SH-SY5Y (cell line): ENCODE measurements at regions not wholly inside any gene's neighbourhood (a gene's known extent, or its start where the extent isn't known, plus 50 kb on each side); places are given as distances from the start of the nearest gene placed in this dataset.

Experiments
- GATA2 ChIP-seq: IDR thresholded peaks from 2 replicates; pipeline ENCODE4 v1.6.1; 2011; ENCODE audit warnings: mild to moderate bottlenecking, low read depth, low read length
- GATA3 ChIP-seq: IDR thresholded peaks from 2 replicates; pipeline ENCODE4 v1.6.1; 2011; ENCODE audit warnings: low read depth, mild to moderate bottlenecking, low read length, moderate library complexity

- TF ChIP-seq GATA2 (no peak), GATA3 (no peak)
Measured at GRCh38 chr6:113073611-113074191, 726.6 kb downstream of the RFPL4B start.

- TF ChIP-seq GATA3 (no peak), GATA2 (no peak)
Measured at GRCh38 chr6:113076116-113076515, 729.0 kb downstream of the RFPL4B start.

- TF ChIP-seq GATA2 (no peak), GATA3 (no peak)
Measured at GRCh38 chr6:113076816-113077215, 729.7 kb downstream of the RFPL4B start.

GRCh38 chr6:113077794-113078193 lies 730.7 kb downstream of the RFPL4B start:
- no peak for TF ChIP-seq GATA2
- no peak for TF ChIP-seq GATA3

GRCh38 chr6:113078791-113079190 lies 731.7 kb downstream of the RFPL4B start:
- TF ChIP-seq GATA2 (no peak), GATA3 (no peak)

GRCh38 chr6:113082745-113083144 lies 735.6 kb downstream of the RFPL4B start:
- TF ChIP-seq GATA2 = no peak

- no peak for TF ChIP-seq GATA2
- TF ChIP-seq GATA3 = no peak
Measured at GRCh38 chr6:113083947-113084346, 736.8 kb downstream of the RFPL4B start.

GRCh38 chr6:113089056-113089455 lies 741.9 kb downstream of the RFPL4B start:
- TF ChIP-seq GATA3 = no peak
- no peak for TF ChIP-seq GATA2

- TF ChIP-seq GATA3 (no peak), GATA2 (no peak)
Measured at GRCh38 chr6:113092795-113093194, 745.7 kb downstream of the RFPL4B start.

GRCh38 chr6:113094779-113095178 lies 747.6 kb downstream of the RFPL4B start:
- TF ChIP-seq GATA3 (no peak), GATA2 (no peak)

- TF ChIP-seq GATA3 (no peak), GATA2 (no peak)
Measured at GRCh38 chr6:113095841-113096240, 748.7 kb downstream of the RFPL4B start.

- TF ChIP-seq GATA2 (no peak), GATA3 (no peak)
Measured at GRCh38 chr6:113102761-113103160, 754.4 kb upstream of the MARCKS start.

- TF ChIP-seq GATA3 = no peak
- no peak for TF ChIP-seq GATA2
Measured at GRCh38 chr6:113103634-113104361, 753.3 kb upstream of the MARCKS start.

- TF ChIP-seq GATA2 (no peak), GATA3 (no peak)
Measured at GRCh38 chr6:113104541-113104940, 752.6 kb upstream of the MARCKS start.

GRCh38 chr6:113104951-113105350 lies 752.2 kb upstream of the MARCKS start:
- TF ChIP-seq GATA2 (no peak), GATA3 (no peak)

- TF ChIP-seq GATA2 (no peak), GATA3 (no peak)
Measured at GRCh38 chr6:113110211-113110610, 746.9 kb upstream of the MARCKS start.

- no peak for TF ChIP-seq GATA2
- TF ChIP-seq GATA3 = no peak
Measured at GRCh38 chr6:113111550-113111949, 745.6 kb upstream of the MARCKS start.
